ENCODE measurements at regions not wholly inside any gene's neighbourhood (a gene's known extent, or its start where the extent isn't known, plus 50 kb on each side); places are given as distances from the start of the nearest gene placed in this dataset.

DNA sequence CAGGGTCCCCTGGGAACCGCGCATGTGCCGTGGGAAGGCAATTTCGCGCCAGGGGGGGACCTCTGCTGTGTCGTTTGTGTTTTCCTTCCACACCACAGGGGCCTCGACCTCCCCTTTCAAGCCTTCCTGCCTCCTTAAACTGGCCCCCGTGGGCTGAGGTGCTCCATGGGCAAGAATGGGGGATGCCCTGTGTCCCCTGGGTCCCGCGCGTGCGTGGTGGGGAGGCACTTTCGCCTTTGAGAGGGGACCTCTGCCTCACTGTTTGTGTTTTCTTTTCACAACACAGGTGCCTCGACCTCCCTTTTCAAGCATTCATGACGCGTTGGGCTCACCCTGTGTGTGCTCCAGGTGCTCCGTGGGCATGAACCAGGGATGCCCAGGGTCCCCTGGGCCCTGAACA is 348.8 kb downstream of the ALG10 start:
- TF ChIP-seq POLR2AphosphoS5 (IDR thresholded peaks at IDR 0.05; ENCODE audit: borderline replicate concordance, low read depth, low read length) (no peak), EZH2 (IDR thresholded peaks at IDR 0.05) (no peak)
